GM21576 (cell line): ENCODE measurements at regions not wholly inside any gene's neighbourhood (a gene's known extent, or its start where the extent isn't known, plus 50 kb on each side); places are given as distances from the start of the nearest gene placed in this dataset.

ENCODE experiments used
- ATAC-seq: cut with Tn5 transposase; IDR thresholded peaks from one replicate; pipeline ENCODE4 v1.9.1; 2021; ENCODE audit warnings: mild to moderate bottlenecking, moderate library complexity; ENCODE audit not compliant: unreplicated experiment

DNA sequence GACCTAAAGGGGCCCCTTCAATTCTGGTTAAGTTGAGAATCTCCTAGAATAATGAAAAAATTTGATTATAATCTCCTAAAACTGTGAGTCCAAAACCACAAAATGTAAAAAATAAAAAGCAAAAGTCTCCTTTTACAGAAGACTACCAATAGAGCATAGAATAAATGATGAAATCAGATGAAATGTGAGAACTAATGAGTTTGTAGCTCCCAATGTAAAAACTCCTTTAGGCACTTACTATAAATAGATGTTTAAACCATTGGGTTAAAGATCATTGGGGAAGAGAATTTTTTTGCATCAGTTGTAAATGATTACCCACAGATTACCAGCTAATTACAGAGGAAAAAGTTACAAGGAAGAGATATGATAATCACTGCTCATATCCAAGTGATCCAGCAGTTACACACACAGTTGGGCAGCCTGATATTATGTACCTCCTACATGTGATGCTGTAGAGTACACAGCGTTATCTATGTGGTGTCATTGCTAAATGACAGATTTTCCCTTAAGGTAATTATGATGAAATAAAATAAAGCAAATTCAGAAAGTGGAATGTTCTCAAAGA, 282.7 kb upstream of the SEMA3D start:
- ATAC-seq, result no peak

DNA sequence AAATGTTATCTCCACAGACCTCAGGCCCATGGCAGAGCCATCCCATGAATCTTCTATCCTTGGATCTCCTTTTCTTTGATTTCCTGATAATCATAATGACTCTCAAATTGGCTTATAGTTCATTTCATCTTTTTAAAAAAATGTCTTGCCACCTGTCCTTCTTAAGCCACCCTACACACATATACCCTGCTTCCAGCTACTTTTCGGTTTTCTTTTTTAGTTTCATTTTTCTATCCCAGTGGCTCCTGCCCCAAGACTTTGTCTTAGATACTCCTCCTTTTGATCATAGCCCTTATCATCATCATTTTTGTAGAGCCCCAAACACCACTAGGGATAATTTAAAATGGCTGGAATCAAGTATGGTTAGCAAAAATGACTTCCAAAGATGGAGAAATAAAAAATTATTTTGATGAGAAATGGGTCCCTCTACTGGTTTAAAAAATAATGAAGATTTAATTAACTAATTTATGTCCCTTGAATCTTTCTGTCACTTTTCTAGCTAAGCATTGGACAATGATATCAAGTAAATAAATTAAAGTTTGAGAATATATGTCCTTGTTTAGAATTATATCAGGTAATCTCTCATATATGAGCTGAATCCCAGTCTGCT, 277.3 kb upstream of the SEMA3D start:
- no peak for ATAC-seq

DNA sequence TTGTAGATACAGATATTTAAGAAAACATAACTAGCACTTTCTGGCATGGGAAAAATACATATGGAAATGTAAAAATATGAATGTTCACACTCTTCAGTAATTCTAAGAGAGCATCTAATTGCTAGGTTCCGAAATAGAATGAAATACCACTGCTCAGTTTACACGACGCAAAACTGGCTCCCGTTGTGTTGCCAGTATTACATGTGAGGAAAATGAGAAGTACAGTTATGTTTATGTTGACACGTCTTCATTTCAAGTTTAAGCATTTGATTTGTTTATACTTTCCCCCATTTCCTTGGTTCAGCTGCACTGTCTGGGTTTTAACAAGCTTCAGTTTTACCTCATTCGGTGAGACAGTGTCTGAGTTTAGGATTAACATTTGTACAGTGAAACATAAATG, 275.8 kb upstream of the SEMA3D start:
- ATAC-seq, result no peak

DNA sequence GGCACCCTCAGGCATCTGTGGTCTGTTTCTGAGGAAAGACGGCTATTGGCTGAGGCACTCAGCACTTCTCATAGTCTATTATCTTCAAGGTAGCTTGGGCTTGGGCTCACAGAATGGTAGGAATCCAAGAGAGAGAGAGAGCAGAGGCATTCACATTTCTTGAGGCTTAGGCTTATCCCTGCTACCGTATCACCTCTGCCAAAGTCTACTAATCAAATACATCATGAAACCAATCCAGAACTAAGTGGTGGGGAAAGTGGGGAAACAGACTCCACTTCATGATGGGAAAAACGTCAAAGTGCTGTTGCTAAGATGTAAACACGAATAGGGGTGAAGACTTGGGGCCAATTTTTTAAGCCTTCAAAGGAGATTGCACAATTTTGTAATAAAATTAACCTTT, 271.1 kb upstream of the SEMA3D start:
- no peak for ATAC-seq

DNA sequence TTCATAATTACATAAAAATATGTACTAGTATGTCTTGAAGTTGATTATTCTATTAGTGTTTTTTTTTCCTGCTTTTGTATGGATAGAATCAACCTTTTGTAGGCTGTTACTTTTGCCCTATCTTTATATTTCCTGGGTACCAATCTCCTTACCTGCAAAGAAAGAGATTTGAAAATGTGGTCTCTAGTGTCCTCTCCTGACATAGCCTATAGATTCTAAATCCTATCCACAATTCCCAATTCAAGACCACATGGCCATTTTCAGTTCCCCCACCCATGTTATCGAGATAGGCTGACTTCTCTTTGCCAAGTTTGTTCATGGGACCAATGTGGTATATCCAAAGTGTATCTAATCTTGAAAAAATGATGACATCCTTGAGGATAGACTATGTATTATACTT, 269.4 kb upstream of the SEMA3D start:
- no peak for ATAC-seq

DNA sequence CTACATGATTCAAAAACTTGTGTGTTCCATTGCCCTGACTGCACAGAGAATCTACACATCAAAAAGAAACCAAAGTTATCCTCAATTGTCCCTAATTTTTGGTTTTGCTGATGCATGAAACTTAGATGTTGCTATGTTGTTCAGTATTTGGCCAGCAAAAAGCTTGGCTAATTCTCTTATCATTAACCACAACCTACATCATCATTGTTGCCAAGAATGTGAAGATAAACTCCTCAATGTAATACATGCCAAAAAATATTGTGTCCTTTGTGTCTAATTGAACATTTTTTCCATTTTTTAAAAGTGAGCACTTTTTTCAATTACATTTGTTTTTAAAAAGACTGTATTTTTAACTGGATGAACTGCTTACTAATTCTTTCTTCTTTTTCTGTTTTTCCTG, 268.0 kb upstream of the SEMA3D start:
- no peak for ATAC-seq

DNA sequence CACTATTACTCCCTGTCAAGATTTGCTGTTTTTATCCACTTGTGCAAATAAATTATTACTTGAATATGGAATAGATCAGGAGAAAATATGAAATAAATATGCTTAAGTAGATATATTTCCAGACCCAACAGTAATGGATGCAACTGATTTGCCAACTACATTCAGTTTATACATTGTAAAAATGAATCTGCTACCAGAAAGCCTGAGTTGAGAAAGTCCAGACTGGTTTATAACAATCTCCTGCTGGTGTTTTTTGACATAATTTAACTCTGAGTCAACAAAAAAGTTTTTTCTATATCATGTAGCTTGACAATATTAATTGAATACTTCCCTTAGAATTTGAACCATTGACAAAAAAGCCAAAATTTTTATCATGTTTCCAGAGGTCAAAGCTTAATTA, 265.8 kb upstream of the SEMA3D start:
- no peak for ATAC-seq

DNA sequence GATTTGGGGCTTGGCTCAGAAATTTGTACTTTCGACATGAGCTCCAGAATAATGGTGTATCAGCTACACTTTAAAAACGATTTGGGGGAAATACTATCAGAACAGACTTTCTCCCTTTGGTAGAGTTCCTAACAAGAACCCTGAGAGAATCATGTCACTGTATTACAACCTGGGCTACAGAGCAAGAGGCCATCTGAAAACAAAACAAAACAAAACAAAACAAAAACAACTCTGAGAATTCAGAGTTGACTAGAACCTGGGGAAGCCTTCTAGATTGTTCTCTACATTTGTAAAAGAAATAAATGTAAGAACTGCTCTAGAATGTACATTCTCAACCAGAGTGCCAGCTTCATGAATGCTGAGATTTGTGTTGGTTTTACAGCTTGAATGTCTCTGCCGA, 262.6 kb upstream of the SEMA3D start:
- no peak for ATAC-seq

DNA sequence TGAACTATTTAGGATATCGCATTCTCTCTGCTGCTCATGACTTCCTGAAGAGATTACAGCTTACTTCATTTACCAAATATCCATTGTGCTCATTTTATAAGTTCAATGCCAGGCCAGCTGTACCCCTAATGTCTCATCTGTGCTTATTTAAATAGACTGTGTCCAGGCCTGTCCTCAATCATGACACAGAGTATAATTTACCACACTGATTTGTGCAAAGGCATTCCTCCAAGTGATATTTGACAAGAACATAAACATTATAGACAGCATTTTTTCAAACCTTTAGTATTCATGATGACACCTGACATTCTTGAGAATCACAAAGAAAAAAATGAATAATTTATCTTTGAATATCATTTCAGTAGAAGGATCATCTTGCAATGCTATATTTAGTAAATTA, 260.1 kb upstream of the SEMA3D start:
- no peak for ATAC-seq

DNA sequence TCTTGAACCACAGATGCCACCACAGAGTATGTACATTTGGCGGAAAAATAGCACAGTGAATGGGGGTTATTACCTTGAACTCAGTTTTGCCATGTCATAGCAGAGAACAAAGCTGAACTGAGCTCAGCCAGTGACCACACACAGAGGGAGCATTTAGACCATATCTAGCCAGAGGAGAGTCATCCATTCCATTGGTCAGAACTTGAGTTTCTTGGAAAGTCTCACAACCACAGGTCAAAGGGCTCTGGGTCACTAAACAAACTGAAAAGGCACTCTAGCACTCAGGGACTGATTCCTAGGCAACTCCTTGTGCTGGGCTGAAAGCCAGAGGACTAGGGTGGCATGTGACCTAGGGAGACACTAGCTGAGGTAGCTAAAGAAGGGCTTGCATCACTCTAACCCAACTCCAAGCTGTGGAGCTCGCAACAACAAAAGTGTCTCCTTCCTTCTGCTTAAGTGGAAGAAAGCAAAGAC, 239.7 kb upstream of the SEMA3D start:
- no peak for ATAC-seq

DNA sequence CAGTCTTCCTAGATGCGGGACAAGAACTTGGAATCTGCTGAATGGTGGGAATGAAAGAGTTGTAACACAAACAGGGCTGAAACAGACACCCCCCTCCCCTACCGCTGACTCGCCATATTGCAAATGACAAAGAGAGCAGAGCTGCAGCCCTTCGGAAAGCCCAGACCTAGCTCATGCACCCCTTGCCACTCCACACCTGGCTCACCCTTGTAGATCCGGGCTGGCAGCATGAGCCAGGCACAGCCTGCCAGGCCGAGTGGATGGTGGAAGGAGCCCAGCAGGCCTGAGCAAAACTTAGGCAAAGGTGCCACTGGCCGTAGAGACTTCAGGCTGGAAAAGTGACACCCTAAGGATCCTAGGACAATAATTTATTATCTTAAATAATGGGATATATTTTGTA, 237.4 kb upstream of the SEMA3D start:
- ATAC-seq, result no peak

DNA sequence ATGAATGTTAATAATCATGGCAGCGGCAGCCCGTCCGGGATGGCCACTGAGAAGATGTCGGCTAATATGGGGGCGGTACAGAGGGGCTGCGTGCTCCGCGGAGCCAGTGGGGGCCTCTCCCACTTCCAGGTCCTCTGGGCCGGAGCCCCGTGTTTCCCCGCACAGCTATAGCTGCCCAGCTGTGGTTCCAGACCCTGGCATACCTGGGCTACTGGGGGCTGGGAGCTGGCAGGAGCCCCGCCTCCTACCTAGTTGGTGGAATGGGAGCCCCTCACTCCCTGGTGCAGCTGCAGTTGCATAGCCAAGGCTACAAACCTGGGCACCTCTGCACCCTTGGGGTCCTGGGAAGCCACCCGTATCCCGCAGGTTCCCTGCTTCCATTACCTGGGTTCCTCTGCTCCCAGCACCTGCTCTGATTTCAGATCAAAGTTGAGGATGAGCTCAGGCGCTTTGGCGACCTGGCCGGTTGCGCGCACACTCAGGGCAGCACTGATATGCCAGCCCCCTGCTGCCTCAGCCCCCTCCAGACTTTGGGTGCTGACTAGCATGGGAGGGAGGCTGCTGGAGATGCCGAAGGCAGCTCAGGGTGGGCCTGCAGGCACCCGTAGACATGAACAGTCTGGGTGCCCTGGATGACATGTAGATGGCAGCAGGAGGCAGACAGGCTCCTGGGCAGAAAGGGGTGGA, 236.5 kb upstream of the SEMA3D start:
- no peak for ATAC-seq

DNA sequence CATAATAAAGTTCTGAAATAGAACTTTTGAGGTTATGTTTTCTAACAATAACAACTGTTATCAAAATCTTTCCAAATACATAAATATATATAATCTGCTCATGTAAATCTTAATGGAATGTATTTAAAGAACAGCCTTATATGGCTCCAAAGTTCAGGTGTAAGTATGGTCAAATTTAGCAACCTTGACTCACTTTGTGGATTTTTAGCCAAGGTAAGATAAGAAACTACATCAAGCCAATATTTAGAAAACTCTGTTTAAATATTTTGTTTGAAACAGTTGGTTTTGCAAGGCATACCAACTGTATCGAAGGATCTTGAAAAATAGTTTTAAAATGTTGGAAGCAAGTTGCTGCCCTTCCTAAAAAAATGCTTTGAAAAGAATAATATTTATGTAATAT, 228.9 kb upstream of the SEMA3D start:
- no peak for ATAC-seq

DNA sequence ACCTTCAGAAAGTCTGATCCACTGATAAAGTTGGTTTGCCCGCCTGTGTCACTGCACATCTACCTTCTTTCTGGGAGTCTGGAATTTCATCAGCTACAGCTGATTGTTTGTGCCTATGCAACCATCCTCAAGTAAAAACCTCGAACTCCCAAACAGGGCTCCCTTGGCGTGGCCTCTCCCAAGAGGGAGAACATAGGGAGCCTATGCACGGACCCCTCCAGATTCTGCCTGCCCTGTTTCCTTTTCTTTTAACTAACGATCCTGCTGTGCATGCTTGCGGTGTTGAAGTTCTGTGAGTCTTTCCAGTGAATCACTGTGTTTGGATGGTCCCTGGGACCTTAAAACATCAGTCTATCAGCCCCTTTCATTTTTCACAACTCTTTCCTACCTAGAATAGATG, 226.9 kb upstream of the SEMA3D start:
- ATAC-seq, result no peak

DNA sequence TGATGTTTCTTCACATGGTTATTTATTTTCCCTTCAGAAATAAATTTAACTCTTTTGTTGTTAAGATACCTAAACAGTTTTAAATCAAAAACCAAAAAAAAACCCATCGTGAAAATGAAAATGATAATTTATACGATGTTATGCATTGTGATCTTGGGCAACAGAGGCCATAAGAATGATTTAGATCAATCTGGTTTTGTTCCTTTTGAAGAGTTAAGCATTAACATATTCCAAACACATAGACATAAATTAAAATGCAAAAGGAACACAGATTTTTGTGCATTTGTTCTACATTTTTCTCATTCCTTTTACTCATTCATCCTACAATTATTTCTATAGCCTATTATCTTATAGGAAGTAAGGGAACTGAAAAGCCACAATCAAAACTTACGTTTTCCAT, 226.1 kb upstream of the SEMA3D start:
- no peak for ATAC-seq

DNA sequence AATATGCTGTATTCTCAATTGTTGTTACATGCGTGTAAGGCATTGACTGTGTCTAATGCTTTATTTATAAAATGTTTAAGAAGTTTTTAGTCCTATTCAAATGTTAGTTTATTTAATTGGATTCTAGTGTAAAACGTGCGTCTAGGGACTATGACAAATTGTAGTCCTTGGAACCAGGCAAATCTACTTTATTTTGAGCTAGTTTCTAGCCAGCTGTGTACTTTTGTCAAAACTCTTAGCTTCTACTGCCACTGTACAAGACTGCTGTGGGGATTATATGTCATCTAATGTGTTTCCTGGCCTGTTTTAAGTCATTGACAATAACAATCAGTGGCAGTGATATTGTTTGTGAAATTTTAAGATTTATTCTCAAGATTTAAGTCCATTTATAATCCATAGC, 220.5 kb upstream of the SEMA3D start:
- ATAC-seq, result no peak

DNA sequence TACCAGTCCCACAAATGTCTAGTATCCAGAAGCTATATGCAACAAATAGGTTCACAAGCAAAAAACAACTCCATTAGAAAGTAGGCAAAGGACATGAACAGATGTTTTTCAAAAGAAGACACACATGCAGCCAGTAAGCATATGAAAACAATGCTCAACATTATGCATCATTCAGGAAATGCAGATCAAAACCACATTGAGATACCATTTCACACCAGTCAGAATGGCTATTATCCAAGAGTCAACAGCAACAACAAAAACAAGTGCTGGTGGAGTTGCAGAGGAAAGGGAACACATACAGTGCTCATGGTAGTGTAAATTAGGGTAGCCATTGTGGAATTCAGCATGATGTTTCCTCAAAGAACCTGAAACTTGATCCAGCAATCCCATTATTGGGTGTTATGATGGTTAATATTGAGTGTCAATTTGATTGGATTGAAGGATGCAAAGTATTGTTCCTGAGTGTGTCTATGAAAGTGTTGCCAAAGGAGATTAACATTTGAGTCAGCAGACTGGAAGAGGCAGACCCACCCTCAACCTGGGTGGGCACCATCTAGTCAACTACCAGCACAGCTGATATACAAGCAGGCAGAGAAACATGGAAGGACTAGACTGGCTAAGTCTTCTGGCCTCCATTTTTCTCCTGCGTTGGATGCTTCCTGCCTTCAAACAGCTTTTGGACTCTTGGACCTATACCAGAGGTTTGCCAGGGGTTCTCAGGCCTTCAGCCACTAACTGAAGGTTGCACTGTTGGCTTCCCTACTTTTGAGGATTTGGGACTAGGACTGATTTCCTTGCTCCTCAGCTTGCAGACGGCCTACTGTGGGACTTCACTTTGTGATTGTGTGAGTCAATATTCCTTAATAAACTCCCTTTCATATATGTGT, 218.4 kb upstream of the SEMA3D start:
- ATAC-seq, result no peak

DNA sequence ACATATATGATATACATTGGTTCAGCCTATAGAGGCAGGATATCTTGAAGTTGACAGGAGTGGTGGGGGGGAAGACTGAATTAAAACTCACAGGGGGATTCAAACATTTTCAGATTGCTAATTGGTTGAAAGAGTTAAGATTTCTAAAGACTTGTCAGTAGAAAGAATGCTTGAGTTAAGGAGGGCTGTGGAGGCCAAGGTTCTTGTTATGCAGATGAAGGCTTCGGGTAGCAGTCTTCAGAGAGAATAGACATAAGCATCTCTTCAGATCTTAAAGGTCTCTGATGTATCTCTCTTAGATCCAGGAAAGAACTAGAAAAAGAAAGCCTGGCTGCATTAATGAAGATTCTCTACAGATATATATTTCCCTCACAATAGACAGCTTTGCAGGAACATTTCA, 209.8 kb upstream of the SEMA3D start:
- ATAC-seq, result no peak

DNA sequence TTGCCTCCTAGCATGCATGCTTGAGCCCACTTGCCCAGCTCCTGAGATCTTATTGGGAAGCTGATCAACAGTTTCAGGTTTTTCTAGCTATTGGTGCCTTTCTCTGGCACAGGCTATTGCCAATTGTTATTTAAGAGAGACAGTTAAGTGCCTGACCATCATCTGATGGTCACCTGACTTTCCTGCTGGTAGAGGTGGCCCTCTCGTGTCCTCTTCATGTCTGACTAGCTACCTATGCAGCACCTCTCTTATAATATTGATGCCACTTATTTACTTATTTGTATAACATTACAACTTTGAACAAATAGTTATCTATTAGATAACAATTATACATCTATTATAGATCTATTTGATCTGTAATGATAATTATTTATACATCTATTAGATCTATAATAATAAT, 205.9 kb upstream of the SEMA3D start:
- ATAC-seq, result no peak

DNA sequence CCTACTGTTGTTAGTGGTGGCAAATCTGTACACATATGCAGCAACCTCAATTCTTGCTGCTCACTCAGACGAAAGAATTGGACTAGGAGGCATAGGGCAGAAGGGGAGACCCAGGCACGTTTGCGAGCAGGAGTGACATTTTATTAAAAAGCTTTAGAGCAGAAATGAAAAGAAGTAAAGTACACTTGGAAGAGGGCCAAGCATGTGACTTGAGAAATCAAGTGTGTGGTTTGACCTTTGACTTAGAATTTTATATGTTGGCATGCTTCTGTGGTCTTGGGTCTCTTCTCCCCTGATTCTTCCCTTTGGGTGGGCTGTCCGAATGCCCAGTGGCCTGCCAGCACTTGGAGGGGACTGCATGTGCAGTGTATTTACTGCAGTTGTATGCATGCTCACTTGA, 205.5 kb upstream of the SEMA3D start:
- ATAC-seq, result no peak

DNA sequence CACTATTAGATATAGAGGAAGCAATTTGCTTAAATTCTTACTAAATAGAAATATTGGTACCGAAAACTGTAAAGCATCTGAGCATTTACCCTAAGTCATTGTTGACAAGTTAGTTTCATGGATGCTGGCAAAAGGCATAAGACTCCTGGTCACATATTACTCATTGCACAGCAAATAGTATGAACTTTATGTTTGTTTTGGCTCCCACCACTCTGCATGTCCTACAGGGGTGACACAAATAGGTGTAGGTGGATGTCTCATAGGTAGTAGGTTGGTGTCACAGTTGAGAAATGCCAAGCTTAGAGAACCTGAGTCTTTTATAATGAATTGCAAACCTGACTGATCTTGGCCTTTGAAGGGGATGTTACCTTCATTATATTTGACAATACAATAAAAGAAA, 199.6 kb upstream of the SEMA3D start:
- ATAC-seq, result no peak

DNA sequence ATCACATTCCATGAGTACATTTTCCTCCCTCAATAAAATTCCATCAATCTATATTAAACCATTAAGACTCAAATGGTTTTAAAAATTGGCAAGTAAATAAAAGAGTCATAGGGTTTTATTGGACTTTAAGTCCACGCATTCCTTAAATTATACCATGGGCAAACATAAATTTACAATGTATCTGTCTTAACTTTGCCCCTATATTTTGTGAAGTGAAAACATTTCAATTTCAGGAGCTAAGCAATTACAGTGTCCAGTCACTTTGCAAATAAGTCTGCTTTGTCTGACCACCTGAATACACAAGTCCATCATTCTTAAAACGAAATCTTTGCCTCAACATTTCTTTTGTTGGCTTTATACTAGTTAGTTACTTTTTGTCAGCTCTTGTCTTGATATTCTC, 197.5 kb upstream of the SEMA3D start:
- no peak for ATAC-seq
